ENCODE measurements at regions not wholly inside any gene's neighbourhood (a gene's known extent, or its start where the extent isn't known, plus 50 kb on each side); places are given as distances from the start of the nearest gene placed in this dataset.
"Not testable (repeated sequence)": the region's sequence is repeated elsewhere in the genome, so short reads cannot be mapped to it uniquely, and the experiment has no call there.

DNA sequence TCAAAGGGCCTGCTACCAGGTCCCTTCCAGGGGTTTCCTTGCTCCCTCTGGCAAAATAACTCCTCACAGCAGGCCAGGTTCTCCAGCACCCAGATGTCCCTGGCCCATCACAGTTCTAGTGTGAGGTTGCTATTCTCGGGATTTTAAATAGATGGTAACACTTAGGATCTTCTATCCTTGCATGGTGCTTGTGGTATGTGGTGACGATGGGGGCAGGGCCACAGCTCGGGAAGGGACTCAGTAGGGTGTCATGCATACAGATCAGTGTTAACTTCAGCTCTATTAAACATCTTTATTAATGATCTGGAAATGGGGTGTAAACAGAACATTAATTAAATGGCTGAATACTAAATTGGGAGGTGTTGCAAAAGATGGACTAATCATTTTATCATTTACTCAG lies 323.8 kb downstream of the QKI start:
- no peak for DNase-seq (ENCODE audit: low spot score)

DNA sequence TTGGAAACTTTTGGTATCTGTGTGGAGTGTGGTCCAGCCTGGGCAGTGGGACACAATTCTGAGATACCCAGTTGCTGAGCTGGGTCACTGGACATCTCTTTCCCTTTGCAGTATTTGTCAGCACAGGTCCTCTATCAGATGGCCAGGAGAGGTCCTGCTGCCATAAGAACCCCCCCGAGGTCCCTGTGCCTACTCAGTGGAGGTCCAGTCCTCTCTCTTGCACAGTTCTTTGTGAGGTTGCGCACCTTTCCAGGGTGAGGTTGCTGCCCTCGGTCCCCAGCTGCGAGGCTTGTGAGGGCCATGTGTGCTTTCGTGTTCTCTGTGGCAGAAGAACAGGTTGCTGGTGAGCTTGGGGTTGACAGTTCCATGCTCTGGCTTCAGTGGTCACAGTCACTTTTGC lies 320.6 kb downstream of the QKI start:
- DNase-seq (ENCODE audit: low spot score), result no peak

DNA sequence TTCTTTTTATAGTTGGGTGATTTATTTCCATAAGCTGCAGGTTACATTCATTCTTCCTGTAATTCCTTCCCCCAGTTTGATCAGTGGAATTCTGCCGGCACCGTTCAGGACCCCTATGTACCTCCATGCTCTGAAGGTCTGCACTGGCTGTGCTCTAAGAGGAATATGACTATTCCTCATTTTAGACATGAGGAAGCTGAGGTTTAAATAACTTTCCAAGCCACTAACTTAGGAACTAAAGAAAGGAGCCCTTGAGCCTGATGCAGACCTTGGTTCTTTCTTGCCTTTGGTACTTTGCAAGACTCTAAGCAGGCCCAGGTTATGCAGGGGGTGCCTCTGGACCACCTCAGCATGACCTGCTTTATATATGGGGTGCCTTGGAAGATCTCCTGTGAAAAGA lies 318.5 kb downstream of the QKI start:
- DNase-seq (ENCODE audit: low spot score), result no peak

DNA sequence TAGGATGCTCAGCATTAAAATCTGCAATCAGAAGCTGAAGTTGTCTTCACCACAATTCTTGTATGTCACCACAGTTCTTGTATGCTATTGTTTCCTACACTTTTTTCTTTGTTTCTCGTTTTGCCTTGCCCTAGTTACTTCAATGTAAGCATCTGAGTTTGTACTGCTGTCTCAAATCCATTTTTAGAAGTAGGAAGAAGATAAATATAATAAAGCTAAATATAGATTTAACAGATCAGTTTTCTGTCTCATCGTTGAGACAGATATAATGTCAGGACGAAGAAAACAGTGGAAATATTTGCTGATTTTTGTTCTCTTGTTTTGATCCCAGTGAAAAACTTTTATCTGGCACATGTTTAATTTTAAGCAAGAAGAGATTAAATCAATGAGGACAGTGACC lies 318.0 kb downstream of the QKI start:
- no peak for DNase-seq (ENCODE audit: low spot score)

DNA sequence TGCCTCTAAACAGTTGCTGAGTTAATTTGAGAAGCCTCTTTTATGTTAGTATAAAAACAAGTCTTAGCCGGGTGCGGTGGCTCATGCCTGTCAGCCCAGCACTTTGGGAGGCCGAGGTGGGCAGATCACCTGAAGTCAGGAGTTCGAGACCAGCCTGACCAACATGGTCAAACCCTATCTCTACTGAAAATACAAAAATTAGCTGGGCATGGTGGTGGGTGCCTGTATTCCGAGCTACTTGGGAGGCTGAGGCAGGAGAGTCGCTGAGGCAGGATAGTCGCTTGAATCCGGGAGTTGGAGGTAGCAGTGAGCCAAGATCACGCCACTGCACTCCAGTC lies 317.5 kb downstream of the QKI start:
- DNase-seq (ENCODE audit: low spot score), result not testable (repeated sequence)

DNA sequence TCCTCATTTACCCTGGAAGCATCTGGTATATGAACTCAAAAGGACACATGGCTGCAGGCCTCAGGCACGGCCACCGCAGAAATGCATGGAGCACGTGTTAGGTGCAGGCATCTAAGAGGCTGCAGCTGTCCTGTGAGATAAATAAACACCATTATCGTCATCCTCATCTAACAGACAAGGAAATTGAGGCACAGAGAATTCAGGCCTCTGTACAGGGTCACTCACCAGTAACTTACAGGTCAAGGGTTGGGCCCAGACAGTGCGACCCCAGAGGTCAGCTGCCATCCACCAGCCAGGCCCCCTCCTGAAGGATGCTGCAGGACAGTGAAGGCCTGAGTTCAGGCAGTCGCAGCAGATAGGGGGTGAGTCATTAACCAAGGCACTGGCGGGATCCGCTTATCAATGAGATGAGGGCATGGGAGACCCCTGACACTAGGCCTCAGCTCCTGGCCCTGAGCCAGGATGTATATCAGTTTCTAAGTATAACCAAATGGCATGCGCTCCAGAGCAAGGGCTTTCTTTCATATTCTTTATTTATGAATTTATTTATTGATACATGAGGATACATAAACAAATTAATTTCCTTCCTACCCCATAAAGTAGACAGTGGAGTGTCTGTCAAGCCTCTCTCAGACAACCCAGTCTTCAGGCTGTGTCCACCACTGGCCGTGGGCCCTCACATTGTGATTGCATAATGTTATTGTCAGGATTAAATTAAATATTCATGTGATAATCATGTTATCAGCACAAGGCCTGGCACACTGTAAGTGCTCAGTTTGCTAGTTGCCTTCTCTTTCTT lies 316.9 kb downstream of the QKI start:
- DNase-seq (ENCODE audit: low spot score), result no peak

DNA sequence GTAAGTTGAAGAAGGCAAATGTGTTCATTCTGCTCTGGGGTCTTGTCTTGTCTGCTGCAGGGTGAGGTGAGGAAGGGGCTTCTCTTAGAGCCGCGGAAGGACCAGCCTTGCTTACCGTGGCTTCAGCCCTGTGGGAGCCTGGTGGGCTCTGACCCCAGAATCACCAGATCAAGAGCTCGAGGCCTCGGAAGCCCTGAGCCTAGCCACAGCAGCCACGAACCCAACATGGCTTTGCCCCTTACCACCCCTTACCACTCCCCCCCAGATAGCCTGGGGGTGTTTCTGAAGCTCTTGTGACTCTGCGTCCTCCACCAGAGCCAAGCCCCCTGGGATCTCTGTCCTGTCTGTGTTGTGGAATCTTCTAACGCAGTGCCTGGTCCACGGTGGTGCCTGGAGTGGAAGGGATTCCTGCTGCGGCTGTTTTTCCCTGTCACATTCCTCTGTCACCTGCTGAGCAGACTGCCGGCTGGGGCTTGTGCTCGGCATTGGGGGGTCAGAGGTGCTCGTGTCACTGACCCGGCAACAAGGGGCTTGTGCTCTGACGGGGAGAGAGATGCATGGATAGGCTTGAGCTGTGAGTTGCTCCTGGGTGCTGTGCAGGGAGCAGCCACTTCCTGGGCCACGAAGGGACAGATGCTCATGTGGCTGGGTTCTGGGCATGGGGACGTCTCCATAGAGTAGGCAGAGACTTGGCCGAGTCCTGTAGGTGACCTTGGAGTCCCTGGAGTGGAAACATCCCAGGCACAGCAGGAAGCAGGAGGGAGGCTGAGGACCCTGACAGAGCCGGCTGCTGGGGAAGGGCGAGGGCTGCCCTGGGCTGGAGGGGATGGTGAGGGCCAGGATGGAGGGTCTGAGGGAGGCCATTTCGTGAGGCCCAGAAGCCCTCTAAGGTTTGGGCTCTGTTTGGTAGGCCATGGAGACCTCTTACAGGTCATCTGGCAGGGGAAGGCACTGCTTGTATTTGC lies 316.0 kb downstream of the QKI start:
- DNase-seq (ENCODE audit: low spot score), result no peak

DNA sequence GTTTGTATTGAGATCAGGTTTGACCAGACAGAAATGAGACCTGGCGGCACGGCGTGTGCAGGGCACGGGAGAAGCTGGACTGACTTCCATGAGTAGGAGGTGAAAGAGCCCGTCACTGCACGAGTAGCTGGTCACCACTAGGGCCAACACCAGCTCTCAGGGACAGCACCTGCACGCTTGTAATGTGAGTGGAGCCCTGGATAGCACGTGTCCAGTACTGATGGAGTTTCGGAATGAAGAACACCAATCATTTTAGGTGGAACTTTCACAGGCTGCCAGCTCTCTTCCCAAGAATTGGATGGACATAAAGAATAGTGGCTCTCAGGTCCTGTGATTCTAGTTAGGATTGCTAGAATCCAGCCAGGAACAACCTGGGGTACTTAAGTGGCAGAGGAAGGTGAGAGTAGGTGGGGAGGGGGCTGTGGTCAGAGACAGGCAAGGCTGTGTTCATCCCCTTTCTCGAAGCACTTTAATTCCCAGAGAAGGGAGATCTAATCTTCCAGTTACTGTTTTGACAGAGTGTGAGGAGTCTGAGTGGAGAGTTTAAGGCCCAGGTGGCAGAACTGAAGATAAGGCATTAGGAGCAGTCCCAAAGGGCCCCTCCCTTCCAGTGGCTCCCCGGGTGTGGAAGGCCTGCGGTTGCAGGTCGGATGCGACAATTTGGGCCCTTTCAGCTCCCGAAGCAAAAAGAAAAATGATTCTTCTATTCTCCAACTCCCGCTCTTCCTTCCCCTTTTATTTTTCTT lies 314.8 kb downstream of the QKI start:
- no peak for DNase-seq (ENCODE audit: low spot score)

DNA sequence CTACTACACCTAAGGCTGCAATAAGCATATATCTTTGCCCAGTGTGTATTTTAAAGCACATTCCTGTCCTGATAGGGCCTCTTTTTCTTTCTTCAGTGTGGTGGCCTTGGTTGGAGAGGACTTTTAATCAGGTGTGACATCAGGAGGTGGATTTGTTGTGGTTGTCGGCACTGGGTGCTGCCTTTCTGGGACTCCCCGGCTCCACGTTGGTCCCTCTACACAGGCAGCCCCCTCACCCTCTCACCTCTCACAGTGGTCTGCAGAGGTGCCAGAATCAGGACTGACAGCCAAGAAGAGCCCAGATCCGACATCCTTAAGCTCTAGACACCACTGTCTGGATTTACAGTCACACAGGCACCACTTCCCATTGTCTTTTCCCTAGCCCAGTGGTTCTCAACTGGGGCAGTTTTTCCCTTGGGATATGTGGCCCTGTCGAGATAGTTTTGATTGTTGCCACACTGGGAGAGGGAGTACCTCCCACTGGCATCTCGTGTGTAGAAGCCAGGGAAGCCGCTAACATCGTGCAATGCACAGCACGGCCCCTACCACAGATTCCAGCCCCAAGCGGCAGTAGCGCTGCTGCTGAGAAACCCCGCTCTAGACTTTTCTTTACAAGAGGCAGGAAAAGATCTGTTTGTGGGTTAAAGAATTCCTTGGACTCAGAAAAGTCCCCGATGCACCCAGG lies 314.1 kb downstream of the QKI start:
- DNase-seq (ENCODE audit: low spot score), result no peak

DNA sequence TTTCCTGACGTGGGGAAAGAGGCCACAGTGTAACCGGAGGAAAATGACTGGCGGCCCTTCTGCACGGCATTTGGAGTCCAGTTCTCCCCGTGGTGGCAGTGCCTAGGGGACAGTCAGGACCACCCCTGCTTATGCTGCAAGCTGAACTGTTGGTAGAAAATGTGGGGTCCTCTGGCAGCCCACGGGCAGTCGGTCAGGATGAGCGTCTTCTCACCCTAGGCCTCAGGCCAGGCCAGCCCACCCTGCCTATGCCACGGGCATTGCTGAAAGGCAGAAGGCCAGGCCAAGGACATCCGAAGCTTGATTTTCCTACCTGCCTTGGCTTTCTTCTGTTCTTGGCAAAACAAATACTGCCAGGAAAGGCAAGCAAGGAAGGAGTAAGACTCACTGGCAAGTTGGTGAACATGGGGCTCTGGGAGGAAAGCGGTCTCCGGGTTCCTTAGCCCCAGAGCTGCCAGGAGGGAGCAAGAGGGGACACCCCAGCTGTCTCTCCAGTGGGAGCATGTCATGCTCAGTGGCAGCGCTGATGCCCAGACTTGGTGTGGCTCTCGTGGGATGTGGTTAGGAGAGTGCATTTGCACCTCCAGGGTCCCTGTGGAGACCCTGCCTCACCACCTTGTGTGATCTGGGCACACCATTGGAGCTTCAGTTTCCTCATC lies 311.6 kb downstream of the QKI start:
- DNase-seq (ENCODE audit: low spot score), result no peak

DNA sequence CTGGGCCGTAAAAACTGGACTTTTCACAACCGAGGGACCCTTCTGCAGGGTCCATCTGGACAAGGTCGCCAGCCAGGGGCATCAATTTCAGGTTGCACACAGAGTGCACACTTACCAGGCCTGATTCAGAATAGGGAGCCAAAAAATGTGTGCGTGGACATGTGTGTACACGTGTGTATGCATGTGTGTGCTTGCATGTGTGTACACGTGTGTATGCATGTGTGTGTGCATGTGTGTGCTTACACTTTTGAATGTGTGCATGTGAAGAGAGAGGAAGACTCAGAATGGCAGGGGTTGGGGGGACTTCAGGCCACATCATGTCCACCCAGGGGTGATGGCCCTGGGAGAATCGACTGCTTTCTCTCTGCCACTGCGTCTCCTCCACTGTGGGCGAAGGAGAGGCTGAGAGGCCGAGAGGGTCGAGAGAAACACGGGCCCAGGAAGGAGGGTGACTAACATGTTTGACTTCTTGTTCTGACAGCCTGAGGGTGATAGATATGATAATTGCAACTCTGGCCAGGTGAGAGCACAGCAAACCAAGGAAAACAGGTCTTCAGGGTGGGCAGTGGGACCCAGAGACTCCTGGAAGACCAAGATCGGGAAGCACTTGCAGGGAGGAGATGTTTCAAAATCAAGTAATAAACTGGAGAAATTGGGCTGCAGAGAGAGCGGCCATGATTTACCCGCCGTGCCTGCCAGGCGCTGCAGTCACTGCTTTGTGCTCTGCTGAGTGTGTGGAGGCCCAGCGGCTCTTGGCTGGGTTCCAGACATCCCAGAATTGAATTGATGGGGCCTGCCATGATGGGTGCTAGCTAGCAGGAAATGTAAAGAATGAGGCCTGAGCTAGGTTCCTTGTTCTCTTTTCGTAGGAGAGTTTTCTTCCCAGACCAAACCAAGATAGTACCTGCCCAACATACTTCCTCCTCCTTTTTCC lies 310.8 kb downstream of the QKI start:
- DNase-seq (ENCODE audit: low spot score), result no peak

DNA sequence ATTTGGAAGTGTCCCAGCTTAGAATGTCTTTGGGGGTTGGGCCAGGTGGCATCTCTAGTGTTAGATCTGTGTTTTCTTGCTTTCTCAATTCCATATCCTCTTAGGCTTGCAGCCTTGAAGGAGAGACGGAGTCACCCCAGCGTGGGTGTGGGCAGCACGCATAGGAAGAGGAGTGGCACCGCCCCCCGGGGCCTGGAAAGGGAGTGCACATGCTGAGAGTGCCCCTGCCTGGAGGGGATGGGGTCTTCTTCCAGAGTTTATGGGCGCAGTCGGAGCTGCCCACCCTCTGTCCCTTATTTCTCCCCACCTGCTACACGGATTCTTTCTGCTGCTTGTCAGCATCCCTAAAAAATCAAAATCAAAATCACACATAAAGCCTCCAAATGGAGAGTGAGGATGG lies 309.7 kb downstream of the QKI start:
- no peak for DNase-seq (ENCODE audit: low spot score)

DNA sequence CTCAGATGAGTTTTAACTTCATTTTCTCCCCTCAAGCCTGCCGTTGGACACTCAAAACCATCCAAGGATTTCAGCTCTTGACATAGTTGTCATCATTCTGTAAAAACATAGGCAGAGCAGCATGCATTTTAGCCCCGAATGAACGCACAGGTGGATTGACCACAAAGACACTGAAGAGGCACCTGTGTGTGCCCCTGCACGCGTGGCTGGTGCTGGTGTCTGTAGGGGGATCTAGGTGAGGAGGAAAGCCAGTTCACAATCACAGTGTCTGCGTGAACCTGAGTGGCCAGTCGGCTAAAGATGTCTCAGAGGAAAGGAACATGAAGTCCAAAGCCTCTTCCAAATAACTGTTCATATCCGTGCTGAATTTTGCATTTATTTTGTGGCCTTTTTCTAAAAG lies 309.2 kb downstream of the QKI start:
- DNase-seq (ENCODE audit: low spot score), result no peak

DNA sequence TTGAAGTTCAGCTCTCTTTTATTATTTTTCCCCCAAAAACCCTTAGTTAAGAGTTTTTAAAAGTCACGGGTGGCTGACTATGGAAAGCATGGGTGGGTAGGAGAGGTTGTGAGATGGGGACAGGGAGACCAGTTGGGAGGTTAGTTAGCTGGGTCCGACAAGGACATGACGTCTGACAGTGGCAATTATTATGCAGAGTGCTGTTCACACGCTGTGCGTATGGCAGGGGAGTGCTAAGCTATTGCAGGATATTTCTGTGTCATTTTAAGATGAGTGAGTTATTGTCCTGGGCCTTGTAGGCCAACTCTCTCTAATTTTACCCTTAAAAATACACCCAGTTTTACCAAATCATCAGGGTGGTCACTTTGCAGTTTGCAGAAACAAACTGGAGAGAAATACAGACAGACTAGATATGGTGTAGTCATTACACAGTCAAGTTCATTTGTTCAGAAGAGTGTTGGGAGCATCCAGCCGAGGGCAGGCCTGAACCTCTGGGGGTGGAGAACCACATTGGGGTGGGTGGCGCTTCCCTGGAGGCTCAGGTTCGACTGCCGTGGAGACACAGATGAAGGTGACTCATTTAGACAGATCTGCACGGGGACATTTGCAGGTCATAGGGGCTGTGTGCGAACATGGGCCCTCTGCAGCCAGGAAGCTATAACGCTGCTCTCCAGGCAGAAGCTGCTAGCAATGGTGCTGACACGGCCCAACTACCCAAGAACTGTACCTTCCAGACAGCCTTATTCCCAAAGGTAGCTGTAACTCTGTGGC lies 307.6 kb downstream of the QKI start:
- no peak for DNase-seq (ENCODE audit: low spot score)

DNA sequence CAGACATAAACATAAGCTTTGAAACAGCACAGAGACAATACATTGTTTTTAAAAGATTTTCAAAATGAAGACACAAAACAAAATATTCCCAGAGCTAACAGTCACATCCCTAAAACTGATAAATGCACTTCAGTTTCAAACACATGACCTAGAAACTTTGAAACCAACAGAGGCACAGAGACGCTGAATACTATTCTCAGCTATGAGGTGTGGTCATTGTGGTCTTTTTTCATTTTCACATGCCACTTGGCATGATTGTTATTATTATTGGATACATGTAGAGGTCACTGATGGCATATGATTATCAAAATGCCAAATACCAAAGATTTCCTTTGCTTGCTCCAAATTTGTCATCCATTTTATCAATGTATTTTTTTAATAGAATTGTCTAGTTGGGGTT lies 306.9 kb downstream of the QKI start:
- no peak for DNase-seq (ENCODE audit: low spot score)

DNA sequence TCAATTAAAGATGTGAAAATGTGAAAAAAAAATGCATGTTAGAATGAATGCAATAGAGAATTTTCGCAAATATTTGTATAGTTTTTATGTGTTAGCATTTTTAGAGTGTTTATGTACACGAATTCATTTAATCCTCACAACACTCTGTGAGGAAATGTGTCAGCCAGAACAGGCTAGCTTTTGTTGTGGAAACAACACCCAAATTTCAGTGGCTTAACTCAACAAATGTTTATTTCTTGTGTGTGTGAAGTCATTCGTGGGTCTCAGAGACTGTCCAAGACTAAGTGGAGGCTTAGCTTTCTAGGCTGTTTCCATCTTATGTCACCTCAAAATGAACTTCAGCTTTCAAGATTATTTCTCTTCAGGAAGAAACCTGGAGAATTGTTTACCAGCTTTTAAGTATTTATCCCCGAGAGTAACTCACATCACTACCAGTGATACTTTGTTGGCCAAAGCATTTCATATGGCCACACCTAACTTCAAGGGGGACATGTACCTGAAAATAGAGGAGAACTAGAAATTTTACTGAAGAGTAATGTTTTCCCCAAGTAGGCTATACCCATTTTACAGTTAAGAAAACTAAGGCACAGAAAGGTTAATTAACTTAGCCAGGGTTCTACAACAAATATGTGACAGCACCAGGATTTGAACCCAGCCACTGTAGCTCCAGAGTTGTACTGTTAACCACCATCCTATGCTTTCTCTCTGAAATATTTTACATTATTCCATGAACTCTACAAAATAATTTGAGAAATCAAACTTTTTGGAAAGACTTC lies 306.1 kb downstream of the QKI start:
- DNase-seq (ENCODE audit: low spot score), result no peak

DNA sequence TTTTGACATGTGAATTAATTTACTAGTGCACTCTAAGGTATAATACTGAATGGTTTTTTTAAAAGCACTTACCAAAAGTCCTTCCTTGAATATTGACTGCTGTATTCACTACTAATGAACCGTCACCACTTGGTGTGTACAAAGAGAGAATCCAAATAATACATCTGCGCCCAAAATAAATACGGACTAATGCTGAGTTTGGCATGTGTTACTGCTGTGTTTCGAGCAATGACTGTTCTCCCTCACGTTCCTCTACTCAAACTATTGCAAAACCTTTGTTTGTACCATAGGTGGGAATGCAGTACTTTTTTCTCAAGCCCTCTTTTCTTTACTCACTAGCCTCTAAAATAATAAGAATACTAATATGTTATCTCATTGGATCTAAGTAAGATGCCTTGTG lies 305.5 kb downstream of the QKI start:
- DNase-seq (ENCODE audit: low spot score), result no peak

DNA sequence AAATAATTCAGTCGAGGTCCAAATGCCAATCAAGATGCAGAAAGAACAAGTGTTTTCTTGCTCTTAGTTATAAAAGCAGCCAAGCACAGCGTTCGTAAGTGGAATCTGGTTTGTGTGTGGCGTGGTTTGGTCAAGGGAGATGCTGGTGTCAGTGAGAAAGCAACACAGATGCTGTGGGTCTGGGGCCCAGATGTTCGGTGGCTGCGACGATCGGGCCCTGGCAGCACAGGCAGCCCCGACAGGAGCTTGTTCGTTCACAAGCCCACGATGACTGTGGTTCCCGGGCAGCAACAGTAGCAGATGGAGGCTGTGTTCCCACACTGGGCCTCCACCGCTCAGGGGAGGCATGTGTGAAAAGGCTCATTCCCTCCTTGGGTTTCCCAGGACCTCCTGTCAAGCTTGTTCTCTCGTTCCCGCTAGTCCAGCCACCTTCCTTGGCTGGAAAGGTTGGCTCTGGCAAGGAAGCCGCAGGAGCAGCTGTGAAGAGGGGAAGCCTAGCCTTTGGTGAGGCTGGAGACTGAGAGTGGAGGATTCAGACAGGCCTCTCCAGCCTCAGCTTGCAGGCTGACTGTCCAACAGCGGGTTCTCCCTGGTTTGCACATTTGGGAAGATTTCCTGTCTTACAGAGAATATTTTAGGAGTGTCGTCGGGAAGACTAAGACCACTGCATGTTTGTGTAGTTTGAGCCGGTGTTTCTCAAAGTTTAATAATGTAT lies 304.7 kb downstream of the QKI start:
- DNase-seq (ENCODE audit: low spot score), result no peak
